Suprapubic skin (tissue), 4 donors: ENCODE measurements at regions not wholly inside any gene's neighbourhood (a gene's known extent, or its start where the extent isn't known, plus 50 kb on each side); places are given as distances from the start of the nearest gene placed in this dataset.

Experiments
- CTCF ChIP-seq, 2 donors: fragments of 200-600 bp in 1 of 2; fragments of 450-650 bp in 1 of 2; sonication (generic) in 1 of 2; IDR thresholded peaks; one replicate each; pipeline ENCODE4 v1.5.1; 2016 to 2019; ENCODE audit warnings: antibody characterized with exemption in 2 of 2, mild to moderate bottlenecking in 1 of 2, moderate library complexity in 1 of 2
- EP300 ChIP-seq: sonication (generic); formaldehyde crosslinking; IDR thresholded peaks from one replicate; pipeline ENCODE4 v1.6.1; 2017; ENCODE audit warnings: antibody characterized with exemption
- POLR2AphosphoS5 ChIP-seq, 3 donors: sonication (generic); formaldehyde crosslinking; IDR thresholded peaks; one replicate each; pipeline ENCODE4 v1.6.1; 2017; ENCODE audit warnings: antibody characterized with exemption in 3 of 3

GRCh38 chr14:45686771-45687170 is 433.8 kb upstream of the MIS18BP1 start:
- no peak for TF ChIP-seq CTCF (IDR thresholded peaks at IDR 0.05)
- TF ChIP-seq EP300, result no peak
- TF ChIP-seq POLR2AphosphoS5 (IDR thresholded peaks at IDR 0.05), result no peak
